Upper lobe of left lung (tissue), 4 donors: ENCODE measurements at regions not wholly inside any gene's neighbourhood (a gene's known extent, or its start where the extent isn't known, plus 50 kb on each side); places are given as distances from the start of the nearest gene placed in this dataset.

Source experiments
- POLR2A ChIP-seq, 4 donors: fragments of 450-650 bp; IDR thresholded peaks; one replicate each; pipeline ENCODE4 v1.5.1; 2016 to 2017; ENCODE audit warnings: antibody characterized with exemption in 4 of 4, mild to moderate bottlenecking in 2 of 4
- POLR2AphosphoS5 ChIP-seq, 2 donors: sonication (generic); formaldehyde crosslinking; IDR thresholded peaks; one replicate each; pipeline ENCODE4 v1.5.1; 2017; ENCODE audit warnings: antibody characterized with exemption in 2 of 2
- TF ChIP-seq, protein P1 (sequence below), 6 experiments: fragments of 450-650 bp in 4 of 6; fragments of 200-600 bp in 2 of 6; sonication (generic) in 2 of 6; IDR thresholded peaks; one replicate each; pipeline ENCODE4 v1.5.1; 2016 to 2019; ENCODE audit warnings: antibody characterized with exemption in 6 of 6

DNA sequence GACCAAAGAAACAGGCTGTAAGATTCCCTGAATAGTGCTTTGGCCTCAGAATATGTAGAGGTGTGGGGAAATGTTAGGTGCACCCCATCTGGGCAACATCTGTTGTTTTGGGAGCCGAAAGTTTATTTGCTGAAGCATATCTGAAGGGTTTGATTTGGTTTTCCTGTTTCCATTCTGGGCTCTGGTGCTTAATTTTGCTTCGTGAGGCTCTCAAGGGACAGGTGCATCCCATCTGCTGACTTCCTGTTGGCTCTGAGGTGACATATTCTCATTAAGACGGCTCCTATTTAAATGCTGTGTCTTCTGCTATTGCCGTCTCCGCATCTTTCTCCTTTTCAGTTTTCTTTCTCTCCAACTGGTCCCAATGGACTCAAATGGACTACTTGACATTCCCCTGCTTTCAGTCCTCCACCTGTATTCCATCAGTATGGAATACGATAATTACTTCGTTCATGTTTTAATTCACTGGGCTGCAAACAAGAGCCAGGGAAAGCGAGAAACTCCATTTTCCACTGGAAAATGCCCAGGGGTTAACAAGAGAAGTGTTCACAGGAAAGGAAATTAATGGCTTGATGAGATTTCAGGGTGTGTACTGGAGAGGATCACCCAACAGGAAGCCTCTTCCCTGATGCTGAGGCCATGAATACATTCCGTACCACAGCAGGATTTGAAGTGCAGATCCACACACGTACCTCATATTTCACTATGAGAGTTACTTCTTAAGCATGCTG, 104.0 kb downstream of the MTX3 start:
- TF ChIP-seq POLR2A (IDR thresholded peaks at IDR 0.05) (no peak), POLR2AphosphoS5 (IDR thresholded peaks at IDR 0.05) (no peak)
- TF ChIP-seq, protein P1, sequence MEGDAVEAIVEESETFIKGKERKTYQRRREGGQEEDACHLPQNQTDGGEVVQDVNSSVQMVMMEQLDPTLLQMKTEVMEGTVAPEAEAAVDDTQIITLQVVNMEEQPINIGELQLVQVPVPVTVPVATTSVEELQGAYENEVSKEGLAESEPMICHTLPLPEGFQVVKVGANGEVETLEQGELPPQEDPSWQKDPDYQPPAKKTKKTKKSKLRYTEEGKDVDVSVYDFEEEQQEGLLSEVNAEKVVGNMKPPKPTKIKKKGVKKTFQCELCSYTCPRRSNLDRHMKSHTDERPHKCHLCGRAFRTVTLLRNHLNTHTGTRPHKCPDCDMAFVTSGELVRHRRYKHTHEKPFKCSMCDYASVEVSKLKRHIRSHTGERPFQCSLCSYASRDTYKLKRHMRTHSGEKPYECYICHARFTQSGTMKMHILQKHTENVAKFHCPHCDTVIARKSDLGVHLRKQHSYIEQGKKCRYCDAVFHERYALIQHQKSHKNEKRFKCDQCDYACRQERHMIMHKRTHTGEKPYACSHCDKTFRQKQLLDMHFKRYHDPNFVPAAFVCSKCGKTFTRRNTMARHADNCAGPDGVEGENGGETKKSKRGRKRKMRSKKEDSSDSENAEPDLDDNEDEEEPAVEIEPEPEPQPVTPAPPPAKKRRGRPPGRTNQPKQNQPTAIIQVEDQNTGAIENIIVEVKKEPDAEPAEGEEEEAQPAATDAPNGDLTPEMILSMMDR (IDR thresholded peaks at IDR 0.05): no peak
